ENCODE measurements at regions not wholly inside any gene's neighbourhood (a gene's known extent, or its start where the extent isn't known, plus 50 kb on each side); places are given as distances from the start of the nearest gene placed in this dataset.
A peak's percentile ranks its signal among the peaks of the same experiment; 100 is the strongest.

GRCh38 chr11:101326141-101326540 lies 196.5 kb upstream of the PGR start:
- Histone ChIP-seq H4K5ac (ENCODE audit: low read length) (no peak overlapping the region), H3K56ac (ENCODE audit: low read length) (no peak overlapping the region), H3K9ac (ENCODE audit: low read length) (no peak overlapping the region), H3K79me2 (ENCODE audit: control insufficient read depth, insufficient read depth, low read length) (no peaks in the 10 kb centered on the region), H3K4me3 (ENCODE audit: low read length) (no peak overlapping the region), H3K4me1 (ENCODE audit: control insufficient read depth, low read depth, low read length) (no peaks in the 10 kb centered on the region), H4K8ac (ENCODE audit: low read depth, low read length) (no peak overlapping the region), H3K27me3 (ENCODE audit: insufficient read depth, low read length, poor library complexity) (no peaks in the 10 kb centered on the region), H2BK5ac (ENCODE audit: low read length) (no peak overlapping the region), H3K4me2 (ENCODE audit: low read length) (no peak overlapping the region), H2AK5ac (ENCODE audit: low read length) (no peak overlapping the region), H3K4ac (ENCODE audit: low read depth, low read length) (no peak overlapping the region), H3K27ac (ENCODE audit: low read depth, low read length) (no peak overlapping the region), H3K36me3 (ENCODE audit: control insufficient read depth, insufficient read depth, low read length) (no peaks in the 10 kb centered on the region), H3K79me1 (ENCODE audit: low read length) (no peaks in the 10 kb centered on the region), H2BK120ac (ENCODE audit: low read depth, low read length) (no peak overlapping the region), H3K18ac (ENCODE audit: low read length) (no peak overlapping the region), H2BK15ac (replicated peaks; ENCODE audit: low read depth) (no peak overlapping the region), H3K23ac (ENCODE audit: low read length) (no peak overlapping the region)
- no peak for DNase-seq

- no peak overlapping the region for H3K4ac ChIP-seq (ENCODE audit: low read depth, low read length)
- no peaks in the 10 kb centered on the region for H3K79me2 ChIP-seq (ENCODE audit: control insufficient read depth, insufficient read depth, low read length)
- no peak overlapping the region for H2BK120ac ChIP-seq (ENCODE audit: low read depth, low read length)
- H3K79me1 ChIP-seq (ENCODE audit: low read length), result no peaks in the 10 kb centered on the region
- H3K9ac ChIP-seq (ENCODE audit: low read length), result no peak overlapping the region
- H3K4me2 ChIP-seq (ENCODE audit: low read length), result no peak overlapping the region
- WGBS (ENCODE audit: extremely low coverage, insufficient coverage, low lambda C conversion rate), result no CpG with 5 or more reads among the region's 2 CpGs
- H4K8ac ChIP-seq (ENCODE audit: low read depth, low read length), result no peak overlapping the region
- H2BK5ac ChIP-seq (ENCODE audit: low read length), result no peak overlapping the region
- no peak overlapping the region for H3K23ac ChIP-seq (ENCODE audit: low read length)
- no peaks in the 10 kb centered on the region for H3K4me1 ChIP-seq (ENCODE audit: control insufficient read depth, low read depth, low read length)
- no peak overlapping the region for H3K18ac ChIP-seq (ENCODE audit: low read length)
- no peak overlapping the region for H3K4me3 ChIP-seq (ENCODE audit: low read length)
- no peak overlapping the region for H4K5ac ChIP-seq (ENCODE audit: low read length)
- no peak overlapping the region for H3K27ac ChIP-seq (ENCODE audit: low read depth, low read length)
- H3K36me3 ChIP-seq (ENCODE audit: control insufficient read depth, insufficient read depth, low read length), result no peaks in the 10 kb centered on the region
- peak; percentile 40 for DNase-seq
- no peaks in the 10 kb centered on the region for H3K27me3 ChIP-seq (ENCODE audit: insufficient read depth, low read length, poor library complexity)
- no peak overlapping the region for H2AK5ac ChIP-seq (ENCODE audit: low read length)
- no peak overlapping the region for H2BK15ac ChIP-seq (replicated peaks; ENCODE audit: low read depth)
- H3K56ac ChIP-seq (ENCODE audit: low read length), result no peak overlapping the region
These were observed 194.4 kb upstream of the PGR start for GRCh38 chr11:101323997-101324396.

- peak; percentile 57 for DNase-seq
- H4K8ac ChIP-seq (ENCODE audit: low read depth, low read length), result no peak overlapping the region
- H3K36me3 ChIP-seq (ENCODE audit: control insufficient read depth, insufficient read depth, low read length), result no peaks in the 10 kb centered on the region
- no peak overlapping the region for H3K4ac ChIP-seq (ENCODE audit: low read depth, low read length)
- H4K5ac ChIP-seq (ENCODE audit: low read length), result no peak overlapping the region
- no peak overlapping the region for H3K4me3 ChIP-seq (ENCODE audit: low read length)
- no peak overlapping the region for H3K9ac ChIP-seq (ENCODE audit: low read length)
- no CpG with 5 or more reads among the region's 3 CpGs for WGBS (ENCODE audit: extremely low coverage, insufficient coverage, low lambda C conversion rate)
- no peak overlapping the region for H3K4me2 ChIP-seq (ENCODE audit: low read length)
- H3K79me1 ChIP-seq (ENCODE audit: low read length), result no peaks in the 10 kb centered on the region
- no peaks in the 10 kb centered on the region for H3K27me3 ChIP-seq (ENCODE audit: insufficient read depth, low read length, poor library complexity)
- no peak overlapping the region for H3K18ac ChIP-seq (ENCODE audit: low read length)
- H2AK5ac ChIP-seq (ENCODE audit: low read length), result no peak overlapping the region
- no peak overlapping the region for H2BK120ac ChIP-seq (ENCODE audit: low read depth, low read length)
- no peak overlapping the region for H2BK15ac ChIP-seq (replicated peaks; ENCODE audit: low read depth)
- no peak overlapping the region for H3K56ac ChIP-seq (ENCODE audit: low read length)
- no peaks in the 10 kb centered on the region for H3K4me1 ChIP-seq (ENCODE audit: control insufficient read depth, low read depth, low read length)
- H3K27ac ChIP-seq (ENCODE audit: low read depth, low read length), result no peak overlapping the region
- H2BK5ac ChIP-seq (ENCODE audit: low read length), result no peak overlapping the region
- no peak overlapping the region for H3K23ac ChIP-seq (ENCODE audit: low read length)
- H3K79me2 ChIP-seq (ENCODE audit: control insufficient read depth, insufficient read depth, low read length), result no peaks in the 10 kb centered on the region
These were observed 191.6 kb upstream of the PGR start for GRCh38 chr11:101321222-101321621.

- Histone ChIP-seq H4K5ac (ENCODE audit: low read length) (no peak overlapping the region), H2BK15ac (replicated peaks; ENCODE audit: low read depth) (no peak overlapping the region), H3K79me1 (ENCODE audit: low read length) (no peaks in the 10 kb centered on the region), H3K4me1 (ENCODE audit: control insufficient read depth, low read depth, low read length) (no peaks in the 10 kb centered on the region), H3K4ac (ENCODE audit: low read depth, low read length) (no peak overlapping the region), H3K56ac (ENCODE audit: low read length) (no peak overlapping the region), H4K8ac (ENCODE audit: low read depth, low read length) (no peak overlapping the region), H2AK5ac (ENCODE audit: low read length) (no peak overlapping the region), H3K4me2 (ENCODE audit: low read length) (no peak overlapping the region), H3K27ac (ENCODE audit: low read depth, low read length) (no peak overlapping the region), H2BK5ac (ENCODE audit: low read length) (no peak overlapping the region), H3K36me3 (ENCODE audit: control insufficient read depth, insufficient read depth, low read length) (no peaks in the 10 kb centered on the region), H3K23ac (ENCODE audit: low read length) (no peak overlapping the region), H2BK120ac (ENCODE audit: low read depth, low read length) (no peak overlapping the region), H3K79me2 (ENCODE audit: control insufficient read depth, insufficient read depth, low read length) (no peaks in the 10 kb centered on the region), H3K27me3 (ENCODE audit: insufficient read depth, low read length, poor library complexity) (no peaks in the 10 kb centered on the region), H3K4me3 (ENCODE audit: low read length) (no peak overlapping the region), H3K18ac (ENCODE audit: low read length) (no peak overlapping the region), H3K9ac (ENCODE audit: low read length) (no peak overlapping the region)
- no peak for DNase-seq
- WGBS (ENCODE audit: extremely low coverage, insufficient coverage, low lambda C conversion rate), result no CpG with 5 or more reads among the region's 3 CpGs
These were observed 177.1 kb upstream of the PGR start for GRCh38 chr11:101306721-101307120.

GRCh38 chr11:101305496-101305895 lies 175.9 kb upstream of the PGR start:
- H2BK5ac ChIP-seq (ENCODE audit: low read length), result no peak overlapping the region
- H2BK15ac ChIP-seq (replicated peaks; ENCODE audit: low read depth), result no peak overlapping the region
- no peak overlapping the region for H3K4ac ChIP-seq (ENCODE audit: low read depth, low read length)
- no peaks in the 10 kb centered on the region for H3K79me2 ChIP-seq (ENCODE audit: control insufficient read depth, insufficient read depth, low read length)
- H3K4me3 ChIP-seq (ENCODE audit: low read length), result no peak overlapping the region
- no peak overlapping the region for H3K4me2 ChIP-seq (ENCODE audit: low read length)
- H4K5ac ChIP-seq (ENCODE audit: low read length), result no peak overlapping the region
- no peak overlapping the region for H3K56ac ChIP-seq (ENCODE audit: low read length)
- no peak overlapping the region for H4K8ac ChIP-seq (ENCODE audit: low read depth, low read length)
- no peak for DNase-seq
- H3K36me3 ChIP-seq (ENCODE audit: control insufficient read depth, insufficient read depth, low read length), result no peaks in the 10 kb centered on the region
- no peak overlapping the region for H3K18ac ChIP-seq (ENCODE audit: low read length)
- H2AK5ac ChIP-seq (ENCODE audit: low read length), result no peak overlapping the region
- H3K79me1 ChIP-seq (ENCODE audit: low read length), result no peaks in the 10 kb centered on the region
- no CpG with 5 or more reads among the region's 1 CpG for WGBS (ENCODE audit: extremely low coverage, insufficient coverage, low lambda C conversion rate)
- H3K23ac ChIP-seq (ENCODE audit: low read length), result no peak overlapping the region
- no peak overlapping the region for H2BK120ac ChIP-seq (ENCODE audit: low read depth, low read length)
- H3K27ac ChIP-seq (ENCODE audit: low read depth, low read length), result no peak overlapping the region
- H3K9ac ChIP-seq (ENCODE audit: low read length), result no peak overlapping the region
- no peaks in the 10 kb centered on the region for H3K27me3 ChIP-seq (ENCODE audit: insufficient read depth, low read length, poor library complexity)
- no peaks in the 10 kb centered on the region for H3K4me1 ChIP-seq (ENCODE audit: control insufficient read depth, low read depth, low read length)

- H3K4me2 ChIP-seq (ENCODE audit: low read length), result no peak overlapping the region
- no peak overlapping the region for H3K18ac ChIP-seq (ENCODE audit: low read length)
- WGBS (ENCODE audit: extremely low coverage, insufficient coverage, low lambda C conversion rate), result no CpG with 5 or more reads among the region's 6 CpGs
- no peaks in the 10 kb centered on the region for H3K27me3 ChIP-seq (ENCODE audit: insufficient read depth, low read length, poor library complexity)
- H2BK120ac ChIP-seq (ENCODE audit: low read depth, low read length), result no peak overlapping the region
- H3K79me1 ChIP-seq (ENCODE audit: low read length), result no peaks in the 10 kb centered on the region
- no peak for DNase-seq
- no peaks in the 10 kb centered on the region for H3K79me2 ChIP-seq (ENCODE audit: control insufficient read depth, insufficient read depth, low read length)
- no peak overlapping the region for H3K4me3 ChIP-seq (ENCODE audit: low read length)
- H3K4ac ChIP-seq (ENCODE audit: low read depth, low read length), result no peak overlapping the region
- no peak overlapping the region for H3K56ac ChIP-seq (ENCODE audit: low read length)
- no peak overlapping the region for H2AK5ac ChIP-seq (ENCODE audit: low read length)
- H3K36me3 ChIP-seq (ENCODE audit: control insufficient read depth, insufficient read depth, low read length), result no peaks in the 10 kb centered on the region
- no peak overlapping the region for H2BK5ac ChIP-seq (ENCODE audit: low read length)
- no peak overlapping the region for H3K27ac ChIP-seq (ENCODE audit: low read depth, low read length)
- no peak overlapping the region for H4K8ac ChIP-seq (ENCODE audit: low read depth, low read length)
- no peak overlapping the region for H2BK15ac ChIP-seq (replicated peaks; ENCODE audit: low read depth)
- no peaks in the 10 kb centered on the region for H3K4me1 ChIP-seq (ENCODE audit: control insufficient read depth, low read depth, low read length)
- H3K9ac ChIP-seq (ENCODE audit: low read length), result no peak overlapping the region
- H3K23ac ChIP-seq (ENCODE audit: low read length), result no peak overlapping the region
- H4K5ac ChIP-seq (ENCODE audit: low read length), result no peak overlapping the region
These were observed 169.6 kb upstream of the PGR start for GRCh38 chr11:101299210-101299609.

Data from mesendoderm (in vitro differentiated cells).